Right forelimb (tissue), 1 donor: ENCODE measurements at regions not wholly inside any gene's neighbourhood (a gene's known extent, or its start where the extent isn't known, plus 50 kb on each side); places are given as distances from the start of the nearest gene placed in this dataset.
"Not testable (repeated sequence)": the region's sequence is repeated elsewhere in the genome, so short reads cannot be mapped to it uniquely, and the experiment has no call there.

ENCODE experiments used
- DNase-seq: peaks from one replicate; pipeline ENCODE4 v3.0.0-alpha.2; 2018

DNA sequence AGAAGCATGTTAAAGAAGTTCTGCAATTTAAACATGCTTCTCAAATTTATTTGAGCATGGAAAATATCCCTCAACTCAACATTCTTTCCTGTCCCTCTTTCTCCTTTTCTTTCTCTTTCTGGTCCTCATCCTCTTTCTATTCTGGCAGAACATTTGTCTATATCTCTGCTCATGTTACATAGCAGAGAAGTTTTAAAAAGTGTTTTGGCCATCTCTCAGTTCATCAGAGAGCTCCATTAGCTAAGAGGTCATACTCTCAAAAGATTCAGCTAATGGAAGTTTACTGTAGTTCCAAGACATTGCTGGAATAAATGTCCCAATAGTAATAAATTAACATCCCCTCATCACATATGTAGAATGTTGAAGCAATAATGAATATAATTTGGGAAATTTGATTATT, 53.5 kb downstream of the XCL2 start:
- DNase-seq = no peak

DNA sequence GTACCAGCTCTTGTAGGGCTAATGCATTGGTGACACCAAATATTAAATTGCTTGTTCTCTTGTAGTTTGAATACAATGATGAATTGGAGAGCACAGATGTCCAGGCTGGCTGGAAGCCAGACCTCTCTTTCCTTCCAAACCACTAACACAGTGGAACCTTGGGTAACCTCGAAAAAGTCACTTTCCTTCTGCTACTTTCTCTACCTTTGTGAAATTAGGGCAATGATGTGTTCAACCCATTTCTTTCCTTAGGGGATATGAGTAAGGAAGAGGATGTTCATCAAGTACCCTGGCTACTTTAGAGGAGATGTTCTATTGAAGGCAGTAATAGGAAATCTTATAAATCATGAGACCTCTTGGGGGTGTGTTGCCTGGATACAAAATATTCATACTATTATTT, 55.7 kb downstream of the XCL2 start:
- DNase-seq = no peak

DNA sequence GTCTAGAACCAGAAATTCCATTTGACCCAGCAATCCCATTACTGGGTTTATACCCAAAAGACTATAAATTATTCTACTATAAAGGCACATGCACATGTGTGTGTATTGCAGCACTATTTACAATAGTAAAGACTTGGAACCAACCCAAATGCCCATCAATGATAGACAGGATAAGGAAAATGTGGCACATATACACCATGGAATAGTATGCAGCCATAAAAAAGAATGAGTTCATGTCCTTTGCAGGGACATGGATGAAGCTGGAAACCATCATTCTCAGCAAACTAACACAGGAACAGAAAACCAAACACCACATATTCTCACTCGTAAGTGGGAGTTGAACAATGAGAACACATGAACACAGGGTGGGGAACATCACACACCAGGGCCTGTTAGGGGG, 57.0 kb downstream of the XCL2 start:
- DNase-seq = not testable (repeated sequence)

DNA sequence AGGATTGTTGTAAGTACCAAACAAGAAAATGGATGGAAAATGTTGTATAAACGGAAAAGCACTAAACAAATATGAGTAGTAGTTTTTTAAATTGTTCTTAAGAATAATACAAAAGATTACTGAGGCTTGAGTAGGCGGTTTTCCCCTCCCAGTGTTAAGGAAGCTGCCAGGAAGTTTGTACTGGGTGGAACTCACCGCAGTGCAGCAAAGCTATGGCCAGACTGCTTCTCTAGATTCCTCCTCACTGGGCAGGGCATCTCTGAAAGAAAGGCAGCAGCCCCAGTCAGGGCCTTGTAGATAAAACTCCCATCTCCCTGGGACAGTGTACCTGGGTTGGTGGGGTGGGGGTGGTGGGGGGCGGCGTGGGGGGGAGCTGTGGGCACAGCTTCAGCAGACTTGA, 58.7 kb downstream of the XCL2 start:
- DNase-seq = no peak

DNA sequence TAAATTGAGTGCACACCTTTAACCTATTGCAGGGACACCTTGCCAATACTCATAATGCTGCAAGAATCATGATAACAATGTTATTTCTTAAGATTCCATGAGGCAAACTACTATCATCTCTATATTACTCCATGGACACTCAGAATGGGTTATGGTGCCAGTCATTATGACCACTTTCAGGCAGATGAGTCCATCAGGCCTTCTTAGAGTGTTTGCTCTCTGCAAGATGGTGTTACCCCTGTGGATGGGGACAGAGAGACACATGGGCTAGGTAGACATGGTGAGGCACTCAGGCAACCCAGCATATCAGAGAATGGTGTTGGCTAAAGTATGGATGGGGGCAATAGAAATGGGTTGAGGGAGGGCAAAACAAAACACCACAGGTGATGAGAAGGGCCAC, 59.7 kb downstream of the XCL2 start:
- DNase-seq = no peak

DNA sequence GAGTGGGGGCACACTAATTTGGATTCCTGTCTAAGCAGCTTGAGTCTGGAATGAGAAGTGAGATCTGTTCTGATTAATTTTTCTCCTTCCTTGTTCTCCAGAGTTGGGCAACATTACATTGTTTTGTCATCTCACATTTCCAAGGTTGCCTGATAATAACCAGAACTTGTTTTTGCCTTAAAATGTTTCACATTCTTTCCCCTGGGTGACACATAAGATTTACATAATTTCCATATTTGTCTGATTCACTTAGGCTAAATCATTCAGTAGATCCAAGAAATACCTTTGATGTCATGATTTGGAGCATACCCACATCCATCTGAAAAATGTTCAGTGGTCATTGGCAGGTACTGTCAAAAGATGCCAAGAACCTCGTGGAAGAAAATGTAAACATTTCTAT, 60.3 kb downstream of the XCL2 start:
- DNase-seq = no peak

DNA sequence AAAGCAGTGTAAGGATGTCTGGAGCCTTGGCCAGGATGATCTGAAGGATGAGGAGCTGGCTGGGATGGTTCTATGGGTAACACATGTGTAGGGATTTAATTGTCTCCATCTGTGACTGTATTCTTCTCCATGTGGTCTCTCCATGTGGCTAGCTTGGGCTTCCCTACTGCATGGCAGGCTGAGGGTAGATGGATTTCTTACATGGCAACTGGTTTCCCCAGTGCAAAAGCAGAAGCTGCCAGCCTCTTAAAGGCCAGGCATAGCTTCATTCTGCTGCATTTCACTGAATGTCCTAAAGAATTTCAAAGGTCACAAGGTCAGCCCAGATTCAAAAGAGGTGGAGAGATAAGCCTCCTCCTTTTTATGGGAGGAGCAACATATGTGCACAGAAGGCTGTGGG, 61.7 kb downstream of the XCL2 start:
- no peak for DNase-seq

DNA sequence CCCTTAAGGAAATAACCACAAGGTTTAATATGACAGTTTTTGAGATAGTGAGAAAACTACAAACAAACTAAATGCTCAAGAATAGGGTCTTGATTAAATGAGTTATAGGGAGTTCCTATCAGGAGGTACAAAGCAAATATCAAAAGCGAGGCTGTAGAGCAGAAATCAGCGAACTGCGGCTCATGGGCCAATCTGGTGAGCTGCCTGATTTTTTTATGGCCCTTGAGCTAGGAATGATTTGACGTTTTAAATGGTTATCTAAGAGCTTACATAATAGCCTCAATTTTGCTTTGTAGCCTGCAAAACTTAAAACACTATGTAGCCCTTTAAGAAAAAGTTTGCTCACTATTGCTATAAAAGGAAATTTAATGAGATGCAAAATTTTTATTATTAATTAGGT, 62.2 kb downstream of the XCL2 start:
- DNase-seq = no peak

DNA sequence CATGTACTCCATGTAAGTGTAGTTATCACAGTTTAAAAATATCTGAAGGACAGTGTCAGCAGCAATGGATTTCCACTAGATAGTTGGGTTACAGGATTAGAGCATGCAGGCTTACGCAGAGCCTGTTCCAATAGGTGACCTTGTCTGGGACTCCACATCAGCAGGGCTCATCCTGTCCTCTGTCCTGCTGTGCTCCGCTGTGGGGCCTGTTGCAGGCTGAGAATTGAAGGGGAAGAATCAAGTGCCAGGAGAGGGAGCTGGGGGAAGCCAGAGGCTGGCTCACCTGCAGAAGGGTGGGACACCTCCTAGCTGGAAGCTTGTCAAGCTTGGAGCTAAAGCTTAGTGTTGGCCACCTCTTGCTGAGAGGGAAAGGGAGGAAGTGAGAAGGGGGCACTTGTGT, 62.8 kb downstream of the XCL2 start:
- DNase-seq = no peak

DNA sequence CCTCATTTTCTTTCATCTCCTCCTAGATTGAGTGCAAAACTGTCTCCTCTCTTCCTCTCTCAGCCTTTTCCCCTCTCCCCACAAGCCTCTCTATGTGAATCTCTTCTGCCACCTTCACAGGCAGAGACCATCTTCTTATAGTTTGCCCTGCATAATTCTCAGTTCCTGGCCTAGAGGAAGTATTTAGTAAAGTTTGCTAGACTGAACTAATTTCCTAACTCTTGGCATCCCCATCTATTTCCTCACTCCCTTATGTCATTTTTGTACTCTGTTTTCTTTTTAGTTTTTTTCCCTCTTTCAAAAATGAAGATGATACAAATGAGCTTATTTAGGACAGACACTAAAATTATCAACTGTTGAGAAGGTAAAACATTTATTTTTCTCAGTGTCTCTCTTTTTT, 66.0 kb downstream of the XCL2 start:
- no peak for DNase-seq

DNA sequence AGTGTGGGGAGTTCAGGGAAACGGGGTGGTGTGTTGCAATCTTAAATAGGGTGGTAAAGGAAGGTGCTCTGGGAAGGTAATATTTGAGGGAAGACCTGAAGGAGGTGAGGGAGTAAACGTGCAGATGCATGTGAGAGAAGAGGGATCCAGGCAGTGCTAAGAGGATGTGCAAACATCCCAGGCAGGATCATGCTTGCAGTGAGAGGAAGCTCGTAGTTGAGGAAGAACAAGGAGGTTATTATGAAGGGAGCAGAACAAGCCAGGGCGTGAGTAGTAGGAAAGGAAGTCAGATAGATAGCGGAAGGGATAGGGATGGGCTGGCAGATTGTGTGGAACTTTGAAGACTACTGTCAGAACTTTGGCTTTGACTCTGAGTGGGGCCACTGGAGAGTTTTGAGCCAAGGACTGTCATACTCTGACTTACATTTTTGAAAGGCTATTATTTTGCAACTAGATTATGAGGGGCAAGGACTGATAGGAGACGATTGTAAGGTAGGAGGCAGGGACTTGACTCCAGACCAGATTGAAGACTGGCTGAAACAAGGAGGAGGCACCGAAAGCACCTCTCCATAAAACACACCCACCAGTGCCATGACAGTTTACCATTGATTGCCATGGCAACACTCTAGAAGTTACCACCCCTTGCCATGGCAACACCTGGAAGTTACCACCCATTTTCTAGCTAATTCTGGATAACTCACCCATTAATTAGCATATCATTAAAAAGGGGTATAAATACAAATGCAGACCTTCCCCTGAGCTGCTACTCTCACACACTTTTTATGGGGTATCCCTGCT, 67.0 kb downstream of the XCL2 start:
- DNase-seq = no peak

DNA sequence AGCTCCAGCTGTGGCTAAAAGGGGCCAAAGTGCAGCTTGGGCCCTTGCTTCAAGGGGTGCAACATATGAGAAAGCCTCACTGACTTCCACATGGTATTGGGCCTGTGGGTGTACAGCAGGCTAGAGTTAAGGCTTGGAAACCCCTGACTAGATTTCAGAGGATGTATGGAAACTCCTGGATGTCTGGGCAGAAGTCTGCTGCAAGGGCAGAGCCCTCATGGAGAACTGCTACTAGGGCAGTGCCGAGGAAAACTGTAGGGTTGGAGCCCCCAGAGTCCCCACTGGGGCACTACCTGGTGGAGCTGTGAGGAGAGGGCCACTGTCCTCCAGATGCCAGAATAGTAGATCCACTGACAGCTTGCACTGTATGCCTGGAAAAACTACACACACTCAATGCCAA, 69.5 kb downstream of the XCL2 start:
- DNase-seq = no peak

DNA sequence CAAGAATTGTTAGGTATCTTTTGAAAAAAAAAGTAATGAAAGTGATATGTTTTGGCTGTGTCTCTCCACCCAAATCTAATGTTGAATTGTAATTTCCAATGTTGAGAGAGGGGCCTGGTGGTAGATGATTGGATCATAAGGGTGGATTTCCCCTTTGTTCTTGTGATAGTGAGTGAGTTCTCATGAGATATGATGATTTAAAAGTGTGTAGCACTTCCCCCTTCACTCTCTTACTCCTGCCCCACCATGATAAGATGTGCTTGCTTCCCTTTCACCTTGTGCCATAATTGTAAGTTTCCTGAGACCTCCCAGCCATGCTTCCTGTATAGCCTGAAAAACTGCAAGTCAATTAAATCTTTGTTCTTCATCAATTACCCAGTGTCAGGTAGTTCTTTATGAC, 70.7 kb downstream of the XCL2 start:
- DNase-seq = no peak

DNA sequence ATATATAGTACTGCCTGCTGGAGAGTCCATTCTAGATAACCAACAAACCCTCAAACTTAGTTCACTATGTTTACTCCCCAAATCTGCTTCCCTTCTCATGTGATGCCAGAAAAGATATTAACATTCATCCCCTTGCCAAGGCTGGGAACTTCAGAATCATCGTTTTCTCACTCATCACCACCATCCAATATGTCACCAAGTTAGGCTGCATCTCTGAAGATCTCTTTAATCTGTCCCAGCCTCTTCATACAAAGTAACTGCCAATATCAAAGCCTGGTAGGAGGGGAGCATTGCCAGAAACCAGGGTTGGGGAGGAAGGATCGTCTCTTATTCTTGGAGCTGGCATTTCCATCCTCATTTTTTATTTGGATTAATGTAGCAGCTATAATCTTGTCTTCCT, 71.6 kb downstream of the XCL2 start:
- DNase-seq = no peak

DNA sequence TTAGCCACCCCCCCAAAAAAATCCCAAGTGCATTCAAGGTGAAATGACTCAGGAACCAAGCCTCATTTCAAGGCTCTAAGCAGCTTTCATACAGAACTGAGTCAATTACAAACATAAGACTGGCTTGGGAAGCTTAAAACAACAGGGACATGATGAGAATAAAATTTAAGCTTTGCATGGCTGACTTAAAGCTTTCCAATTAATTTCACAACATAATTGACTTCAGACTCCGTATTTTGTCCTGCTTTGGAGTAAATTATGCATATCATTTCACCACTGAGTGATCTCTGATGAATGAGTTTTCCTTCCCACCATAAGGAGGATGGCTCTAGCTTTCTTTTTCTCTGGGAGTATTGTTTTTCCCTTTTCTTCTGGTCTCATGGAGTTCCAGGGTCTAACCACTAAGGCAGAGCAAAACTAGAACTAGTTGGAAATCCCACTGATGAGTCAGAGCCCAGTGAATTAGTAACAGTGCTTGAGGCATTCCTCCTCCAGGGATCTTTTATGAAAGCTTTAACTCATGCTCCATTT, 72.8 kb downstream of the XCL2 start:
- DNase-seq = no peak

DNA sequence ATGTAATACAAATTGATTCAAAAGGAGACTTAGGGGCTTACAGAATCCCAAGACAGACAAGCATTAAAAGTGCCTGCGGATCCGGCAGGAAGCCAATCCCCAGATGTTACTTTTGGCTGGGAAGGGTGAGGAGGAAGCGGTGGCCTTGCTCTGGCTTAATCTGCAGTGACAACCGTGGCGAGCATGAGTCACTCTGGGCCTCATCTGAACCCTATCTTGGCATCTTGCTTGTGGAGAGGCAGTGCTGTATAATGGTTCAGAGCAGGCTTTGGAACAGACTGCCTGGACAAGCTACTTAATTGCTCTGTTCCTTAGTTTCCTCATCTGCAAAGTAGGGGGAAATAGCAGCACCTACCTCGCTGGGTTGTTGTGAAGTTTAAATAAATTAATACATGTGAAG, 74.1 kb downstream of the XCL2 start:
- DNase-seq = peak; percentile 70

DNA sequence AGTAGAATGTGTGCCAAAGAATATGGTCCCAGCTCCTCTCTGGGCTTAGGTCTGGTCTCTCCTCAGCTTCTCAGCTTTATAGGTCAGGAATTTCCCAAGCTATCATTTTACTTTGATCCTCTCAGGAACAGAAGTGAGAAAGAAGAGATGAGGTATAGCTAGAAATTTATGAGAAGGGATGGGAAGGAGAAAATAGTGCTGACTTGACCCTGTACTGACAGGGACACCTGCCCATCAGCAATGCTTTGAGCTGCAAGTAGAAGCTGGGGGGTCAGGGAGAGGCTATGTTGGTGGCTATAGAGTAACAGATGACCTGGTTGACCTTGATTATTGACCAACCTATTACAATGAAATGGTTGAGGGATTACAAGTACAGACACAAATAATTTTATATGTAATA, 75.0 kb downstream of the XCL2 start:
- no peak for DNase-seq

DNA sequence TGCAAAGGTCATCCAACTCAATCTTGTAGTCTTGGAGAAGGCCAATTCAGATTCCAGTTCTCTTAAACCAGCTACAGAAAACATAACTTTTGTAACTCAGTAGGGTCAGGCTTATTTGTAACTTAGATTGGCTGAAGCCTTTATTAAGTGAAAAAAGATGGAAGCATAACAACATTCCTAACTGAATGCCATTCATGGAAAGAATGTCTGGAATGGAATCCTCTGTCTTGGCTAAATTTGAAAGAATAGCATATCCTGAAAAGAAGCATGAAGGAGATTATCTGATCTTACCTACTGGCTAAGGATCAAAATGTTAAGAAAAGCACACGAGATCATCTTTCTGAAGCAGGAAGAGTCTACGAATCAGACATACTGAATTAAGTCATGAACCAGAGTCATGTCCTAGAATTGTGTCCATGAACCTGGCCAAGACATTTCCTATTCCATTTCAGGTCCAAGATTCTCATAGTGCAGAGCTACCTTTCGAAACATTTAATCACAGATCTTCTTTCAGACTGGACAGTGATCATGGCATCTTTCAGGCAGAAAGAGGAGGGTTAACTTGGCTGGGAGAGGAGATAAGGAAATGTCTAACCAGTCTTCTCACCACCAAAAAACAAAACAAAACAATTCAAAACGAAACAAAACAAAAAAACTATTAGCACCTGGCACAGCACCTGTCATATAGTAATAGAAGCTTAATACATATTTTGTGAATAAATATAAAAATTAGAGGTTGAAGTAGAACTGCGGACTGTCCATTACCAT, 75.6 kb downstream of the XCL2 start:
- DNase-seq = no peak

DNA sequence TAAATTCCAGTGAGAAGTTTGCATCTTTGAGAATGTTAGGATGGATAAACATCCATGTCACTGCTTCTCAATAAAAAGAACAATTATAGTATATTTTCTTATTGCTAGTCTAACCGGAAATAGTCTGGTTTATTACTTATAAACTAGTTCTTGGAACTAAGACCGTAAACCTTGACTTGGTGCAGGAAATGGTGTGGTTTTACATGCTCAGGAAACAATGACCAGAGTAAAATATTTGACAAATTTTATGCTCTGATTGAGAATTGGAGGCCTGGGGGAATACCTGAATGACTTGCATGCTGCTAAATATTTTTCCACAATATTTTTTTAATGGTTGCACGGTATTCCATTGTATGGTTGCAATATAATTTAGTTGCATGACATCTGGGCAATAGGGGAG, 76.3 kb downstream of the XCL2 start:
- no peak for DNase-seq

DNA sequence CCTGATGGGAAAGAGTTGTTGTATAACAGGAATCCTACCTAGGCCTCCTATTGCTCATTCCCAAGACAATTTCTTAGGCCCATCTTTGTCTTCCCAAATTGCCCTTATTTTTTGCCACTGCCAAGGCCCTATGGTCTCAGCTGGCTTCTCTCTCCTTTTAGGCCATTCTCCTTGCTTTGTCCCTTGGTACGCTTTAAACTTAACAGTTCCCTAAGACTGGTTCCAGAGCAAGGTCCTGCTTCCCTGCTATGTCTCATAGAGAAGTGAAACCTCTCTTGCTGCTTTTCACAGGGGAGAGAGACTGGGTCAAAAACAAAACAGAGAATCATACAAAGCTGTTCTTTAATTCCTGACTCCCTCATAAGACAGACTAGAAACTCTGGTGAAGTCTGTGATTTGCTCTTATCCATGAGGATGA, 77.1 kb downstream of the XCL2 start:
- no peak for DNase-seq

DNA sequence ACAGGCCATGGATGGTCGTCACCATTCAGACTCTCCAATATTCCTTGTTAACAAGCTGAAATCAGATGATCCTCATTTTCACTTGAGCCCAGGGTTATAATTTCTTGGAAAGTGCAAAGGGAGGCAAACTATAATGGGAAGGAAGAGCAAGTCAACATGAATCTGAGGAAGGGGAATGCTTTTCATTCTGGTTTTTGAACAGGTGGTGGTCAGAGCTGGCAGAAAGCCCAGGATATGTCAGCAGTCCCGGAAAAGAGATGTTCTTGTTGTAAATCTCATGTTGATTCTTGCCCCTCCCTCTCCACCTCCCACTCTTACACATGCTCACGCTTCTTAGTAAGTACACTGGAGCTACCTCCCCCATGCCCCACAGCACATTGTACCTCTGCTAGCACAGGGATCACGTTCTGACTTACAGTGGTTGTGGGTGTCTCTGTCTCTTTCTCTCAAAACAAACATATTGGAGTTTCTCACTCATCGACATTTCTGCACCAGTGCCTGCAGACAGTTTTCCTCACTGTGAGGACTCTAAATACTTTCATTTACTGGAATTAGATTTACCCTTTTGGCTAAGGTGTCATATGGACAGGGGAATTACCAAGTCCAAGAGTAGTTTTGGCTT, 77.6 kb downstream of the XCL2 start:
- no peak for DNase-seq

DNA sequence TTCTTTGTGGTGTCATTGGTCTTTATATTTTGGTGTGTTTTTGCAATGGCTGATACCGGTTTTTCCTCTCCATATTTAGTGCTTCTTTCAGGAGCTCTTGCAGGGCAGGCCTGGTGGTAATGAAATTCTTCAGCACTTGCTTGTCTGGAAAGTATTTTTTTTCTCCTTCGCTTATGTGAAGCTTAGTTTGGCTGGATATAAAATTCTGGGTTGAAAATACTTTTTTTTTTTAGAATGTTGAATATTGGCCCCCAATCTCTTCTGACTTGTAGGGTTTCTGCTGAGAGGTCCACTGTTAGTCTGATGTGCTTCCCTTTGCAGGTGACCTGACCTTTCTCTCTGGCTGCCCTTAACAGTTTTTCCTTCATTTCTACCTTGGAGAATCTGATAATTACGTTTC, 82.7 kb downstream of the XCL2 start:
- DNase-seq = not testable (repeated sequence)

DNA sequence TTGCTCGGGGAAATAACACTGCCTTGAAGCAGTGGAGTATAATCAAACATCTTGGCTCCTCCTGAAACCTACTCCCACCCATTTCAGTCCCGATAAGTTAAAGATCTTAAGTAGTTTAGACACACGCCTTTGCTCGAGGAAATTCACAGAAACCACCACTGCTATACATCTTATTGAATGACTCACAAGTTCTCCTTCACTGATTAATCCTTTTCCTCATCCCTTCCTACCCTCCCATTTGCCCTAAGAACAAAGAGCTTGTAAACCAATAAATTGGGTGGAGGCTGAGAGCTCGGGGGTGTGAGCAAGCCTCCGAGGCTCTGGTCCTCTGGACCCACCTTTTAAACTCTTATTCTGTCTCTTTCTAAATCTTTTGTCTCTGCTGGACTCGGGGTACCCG, 86.5 kb downstream of the XCL2 start:
- not testable (repeated sequence) for DNase-seq

DNA sequence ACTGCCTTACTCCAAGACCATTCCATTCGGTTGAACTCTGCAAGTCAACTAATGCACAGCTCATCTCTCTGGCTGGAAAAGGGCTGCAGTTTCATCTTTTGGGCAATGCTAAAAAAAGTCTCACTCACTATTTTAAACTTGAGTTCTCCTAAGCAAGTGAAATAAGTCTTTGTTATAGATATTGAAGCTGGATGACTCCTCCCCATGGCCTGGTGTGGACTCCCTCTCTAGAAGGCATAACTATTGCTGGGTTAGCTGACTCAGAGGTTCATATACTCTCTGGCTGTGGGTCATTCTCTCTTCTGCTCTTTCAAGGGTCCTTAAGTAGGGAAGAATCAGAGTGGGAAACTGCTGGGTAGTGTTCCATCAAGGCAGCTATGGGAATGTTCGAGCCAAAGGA, 88.0 kb downstream of the XCL2 start:
- DNase-seq = no peak
